ENCODE measurements at regions not wholly inside any gene's neighbourhood (a gene's known extent, or its start where the extent isn't known, plus 50 kb on each side); places are given as distances from the start of the nearest gene placed in this dataset. TPM values are rescaled to one million over a fixed set of nuclear protein-coding genes. Genes with fewer than 3 reads are reported as not detected.

GRCh38 chr3:27533718-27534573 is 49.8 kb upstream of the SLC4A7 start:
- Mint-ChIP-seq H3K4me3 (peak overlapping the region; percentile 62), H3K4me1 (peaks cover 60% of the 10 kb centered on the region), H3K27ac (peak overlapping the region; percentile 99), H3K9me3 (no peaks in the 10 kb centered on the region), H3K27me3 (ENCODE audit: insufficient read depth, low read depth, poor library complexity) (peaks cover 19% of the 10 kb centered on the region), H3K36me3 (ENCODE audit: low read depth) (no peaks in the 10 kb centered on the region)
- Histone ChIP-seq H3K4me1 (ENCODE audit: insufficient read depth) (peaks cover 26% of the 10 kb centered on the region), H3K27ac (ENCODE audit: low read depth) (peak overlapping the region; percentile 61), H3K79me2 (replicated peaks; ENCODE audit: insufficient read depth) (no peaks in the 10 kb centered on the region), H3K27me3 (ENCODE audit: insufficient read depth) (peaks cover 32% of the 10 kb centered on the region), H3F3A (replicated peaks; ENCODE audit: low read depth) (0 out of 2 replicates have a peak, but pooled peaks cover 14% of the 10 kb centered on the region), H2AFZ (no peak overlapping the region), H3K9me2 (ENCODE audit: insufficient read depth) (no peaks in the 10 kb centered on the region), H3K4me3 (peak overlapping the region; percentile 6), H3K4me2 (peak overlapping the region; percentile 42), H3K36me3 (ENCODE audit: insufficient read depth) (no peaks in the 10 kb centered on the region), H4K20me1 (replicated peaks; ENCODE audit: insufficient read depth) (no peaks in the 10 kb centered on the region)
- DNase-seq (ENCODE audit: low spot score) (peak; percentile 96), ATAC-seq (peak; percentile 88)
- TF ChIP-seq ZNF462 (CRISPR knock-in tag; IDR thresholded peaks at IDR 0.05) (0 out of 2 replicates have a peak, but pooled peaks have one; percentile 19), CREB1 (CRISPR knock-in tag; IDR thresholded peaks at IDR 0.05; ENCODE audit: low read depth) (peak; percentile 67), NANOG (IDR thresholded peaks at IDR 0.05; ENCODE audit: borderline replicate concordance) (no peak), POLR2AphosphoS5 (IDR thresholded peaks at IDR 0.05; ENCODE audit: low read depth) (no peak)
- TF ChIP-seq, protein P1, sequence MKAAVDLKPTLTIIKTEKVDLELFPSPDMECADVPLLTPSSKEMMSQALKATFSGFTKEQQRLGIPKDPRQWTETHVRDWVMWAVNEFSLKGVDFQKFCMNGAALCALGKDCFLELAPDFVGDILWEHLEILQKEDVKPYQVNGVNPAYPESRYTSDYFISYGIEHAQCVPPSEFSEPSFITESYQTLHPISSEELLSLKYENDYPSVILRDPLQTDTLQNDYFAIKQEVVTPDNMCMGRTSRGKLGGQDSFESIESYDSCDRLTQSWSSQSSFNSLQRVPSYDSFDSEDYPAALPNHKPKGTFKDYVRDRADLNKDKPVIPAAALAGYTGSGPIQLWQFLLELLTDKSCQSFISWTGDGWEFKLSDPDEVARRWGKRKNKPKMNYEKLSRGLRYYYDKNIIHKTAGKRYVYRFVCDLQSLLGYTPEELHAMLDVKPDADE (IDR thresholded peaks at IDR 0.05), result peak; percentile 64; the same call in 1 of the 2 replicates

Small RNA genes in the stretch of these regions (small RNA-seq; reads per million reads assigned to genes)
- gene AC098614.2 (ENCODE audit: low replicate concordance), result not detected
- not detected for gene RF00019 (ENCODE audit: low replicate concordance)

Data from GM23338 (cell line).